Aorta (tissue), 5 donors: ENCODE measurements at regions not wholly inside any gene's neighbourhood (a gene's known extent, or its start where the extent isn't known, plus 50 kb on each side); places are given as distances from the start of the nearest gene placed in this dataset.

Source experiments
- ATAC-seq: fragments of 200-7000 bp; cut with Tn5 transposase; one replicate; pipeline ENCODE4 v1.9.1; 2022; ENCODE audit warnings: moderate library complexity; ENCODE audit not compliant: low FRiP score
- DNase-seq, 2 donors: peaks; one replicate each; pipeline ENCODE4 v3.0.0-alpha.2; 2020
- H3K27ac ChIP-seq, 2 donors: one replicate each; pipeline ENCODE4 v1.5.1; 2013; ENCODE audit warnings: low read length in 2 of 2, mild to moderate bottlenecking in 2 of 2, moderate library complexity in 2 of 2, control low read depth in 1 of 2, inconsistent platforms in 1 of 2, low read depth in 1 of 2
- H3K27me3 ChIP-seq, 2 donors: one replicate each; pipeline ENCODE4 v1.6.1; 2013; ENCODE audit warnings: control low read depth in 1 of 2, low read length in 1 of 2, mild to moderate bottlenecking in 1 of 2, moderate library complexity in 1 of 2; ENCODE audit not compliant: insufficient read depth in 2 of 2, control insufficient read depth in 1 of 2
- H3K36me3 ChIP-seq, 2 donors: one replicate each; pipeline ENCODE4 v1.6.1; 2013; ENCODE audit warnings: control low read depth in 1 of 2, low read length in 1 of 2, mild to moderate bottlenecking in 1 of 2; ENCODE audit not compliant: insufficient read depth in 2 of 2, control insufficient read depth in 1 of 2
- H3K4me1 ChIP-seq, 2 donors: one replicate each; pipeline ENCODE4 v1.6.1; 2013; ENCODE audit warnings: low read length in 2 of 2, control low read depth in 1 of 2, mild to moderate bottlenecking in 1 of 2, moderate library complexity in 1 of 2; ENCODE audit not compliant: insufficient read depth in 2 of 2, control insufficient read depth in 1 of 2
- H3K4me3 ChIP-seq, 2 donors: one replicate each; pipeline ENCODE4 v1.5.1; 2013; ENCODE audit warnings: low read length in 2 of 2, control low read depth in 1 of 2, mild to moderate bottlenecking in 1 of 2
- H3K9me3 ChIP-seq: one replicate; pipeline ENCODE4 v1.6.1; 2013; ENCODE audit warnings: mild to moderate bottlenecking, low read length; ENCODE audit not compliant: control insufficient read depth
- WGBS, 2 donors: extraction: QIAGEN DNeasy Blood & Tissue Kit; methylation state at CpG; one replicate each; pipeline ENCODE4 v1.1.7; 2013; 5-methylcytosine and 5-hydroxymethylcytosine counted together
- intact Hi-C, 2 donors: fragments of 100-400 bp; cut with DNase I; formaldehyde crosslinking; loops; one replicate each; pipeline versions ENCODE4 v1.14.2 to v1.15.0; 2022
- donor health status: healthy with polysubstance abuse.
- donor health status: Bipolar disorder and iron deficiency.
- donor health status: DM: no; HTN: no; CAD: no.
- donor health status: DM: no; HTN: no; CAD: no.
- donor health status: DM: yes; HTN: yes; CAD: no.

- ATAC-seq (no peak), DNase-seq (no peak)
- H3K9me3 ChIP-seq, result no peaks in the 10 kb centered on the region
- WGBS, 2 donors, result 47 to 56% methylated on average over 12 of the region's 12 CpGs
- intact Hi-C loops, result no loop called here
- H3K4me1 ChIP-seq, result no peaks in the 10 kb centered on the region
- no peaks in the 10 kb centered on the region for H3K36me3 ChIP-seq
- H3K27ac ChIP-seq, result no peak overlapping the region
- no peaks in the 10 kb centered on the region for H3K27me3 ChIP-seq
- H3K4me3 ChIP-seq, result no peak overlapping the region
These were observed 568.4 kb downstream of the PLA2G4A start for GRCh38 chr1:187396929-187397796.

- H3K4me3 ChIP-seq, result no peak overlapping the region
- ATAC-seq, result no peak
- H3K9me3 ChIP-seq, result no peaks in the 10 kb centered on the region
- H3K27ac ChIP-seq, result no peak overlapping the region
- H3K4me1 ChIP-seq, result no peaks in the 10 kb centered on the region
- 65 to 77% methylated on average over 4 of the region's 4 CpGs for WGBS, 2 donors
- H3K27me3 ChIP-seq, result no peaks in the 10 kb centered on the region
- no peaks in the 10 kb centered on the region for H3K36me3 ChIP-seq
- DNase-seq, result no peak
- intact Hi-C loops, result no loop called here
These were observed 579.7 kb downstream of the PLA2G4A start for GRCh38 chr1:187408212-187409004.

GRCh38 chr1:187409341-187409740 is 580.6 kb downstream of the PLA2G4A start:
- no peak overlapping the region for H3K27ac ChIP-seq
- intact Hi-C loops, result no loop called here
- ATAC-seq (no peak), DNase-seq (no peak)
- no peaks in the 10 kb centered on the region for H3K27me3 ChIP-seq
- H3K4me1 ChIP-seq, result no peaks in the 10 kb centered on the region
- 33 to 34% methylated on average over 2 of the region's 2 CpGs for WGBS, 2 donors
- no peak overlapping the region for H3K4me3 ChIP-seq
- H3K9me3 ChIP-seq, result no peaks in the 10 kb centered on the region
- no peaks in the 10 kb centered on the region for H3K36me3 ChIP-seq

GRCh38 chr1:187411118-187411517 is 582.4 kb downstream of the PLA2G4A start:
- ATAC-seq, result no peak
- intact Hi-C loops, result no loop called here
- Histone ChIP-seq H3K4me1 (no peaks in the 10 kb centered on the region), H3K4me3 (no peak overlapping the region), H3K27me3 (no peaks in the 10 kb centered on the region), H3K9me3 (no peaks in the 10 kb centered on the region), H3K36me3 (no peaks in the 10 kb centered on the region), H3K27ac (no peak overlapping the region)
- no peak for DNase-seq
- WGBS, 2 donors, result 83 to 88% methylated on average over 3 of the region's 3 CpGs

- no peak overlapping the region for H3K4me3 ChIP-seq
- ATAC-seq, result no peak
- no peak for DNase-seq
- H3K9me3 ChIP-seq, result no peaks in the 10 kb centered on the region
- H3K4me1 ChIP-seq, result no peaks in the 10 kb centered on the region
- no peak overlapping the region for H3K27ac ChIP-seq
- 83 to 85% methylated on average over 2 of the region's 2 CpGs for WGBS, 2 donors
- no peaks in the 10 kb centered on the region for H3K36me3 ChIP-seq
- H3K27me3 ChIP-seq, result no peaks in the 10 kb centered on the region
- intact Hi-C loops, result no loop called here
These were observed 584.8 kb downstream of the PLA2G4A start for GRCh38 chr1:187413405-187414169.

GRCh38 chr1:187415065-187415464 is 586.3 kb downstream of the PLA2G4A start:
- intact Hi-C loops, result no loop called here

GRCh38 chr1:187417520-187417919 is 588.8 kb downstream of the PLA2G4A start:
- Histone ChIP-seq H3K36me3 (no peaks in the 10 kb centered on the region), H3K27ac (no peak overlapping the region), H3K9me3 (no peaks in the 10 kb centered on the region), H3K27me3 (no peaks in the 10 kb centered on the region), H3K4me3 (no peak overlapping the region), H3K4me1 (no peaks in the 10 kb centered on the region)
- intact Hi-C loops, result no loop called here
- no peak for ATAC-seq
- 77 to 78% methylated on average over 2 of the region's 2 CpGs for WGBS, 2 donors
- no peak for DNase-seq

More at GRCh38 chr1:187415065-187415464, 586.3 kb downstream of the PLA2G4A start:
- WGBS, 2 donors, result 27 to 32% methylated on average over 3 of the region's 3 CpGs
- no peak overlapping the region for H3K27ac ChIP-seq
- no peak for ATAC-seq
- no peaks in the 10 kb centered on the region for H3K4me1 ChIP-seq
- H3K4me3 ChIP-seq, result no peak overlapping the region
- no peaks in the 10 kb centered on the region for H3K9me3 ChIP-seq
- DNase-seq, result no peak
- no peaks in the 10 kb centered on the region for H3K27me3 ChIP-seq
- H3K36me3 ChIP-seq, result no peaks in the 10 kb centered on the region

- DNase-seq, result no peak
- no peak for ATAC-seq
- Histone ChIP-seq H3K4me3 (no peak overlapping the region), H3K27me3 (no peaks in the 10 kb centered on the region), H3K4me1 (no peaks in the 10 kb centered on the region), H3K27ac (no peak overlapping the region), H3K9me3 (no peaks in the 10 kb centered on the region), H3K36me3 (no peaks in the 10 kb centered on the region)
- 55 to 67% methylated on average over 1 of the region's 1 CpG for WGBS, 2 donors
- intact Hi-C loops, result no loop called here
These were observed 604.8 kb downstream of the PLA2G4A start for GRCh38 chr1:187433598-187433997.
